ENCODE measurements at regions not wholly inside any gene's neighbourhood (a gene's known extent, or its start where the extent isn't known, plus 50 kb on each side); places are given as distances from the start of the nearest gene placed in this dataset.
A peak's percentile ranks its signal among the peaks of the same experiment; 100 is the strongest.
"Not testable (repeated sequence)": the region's sequence is repeated elsewhere in the genome, so short reads cannot be mapped to it uniquely, and the experiment has no call there.

- DNase-seq = no peak
Measured at GRCh38 chr6:113009682-113010081, 662.6 kb downstream of the RFPL4B start.

GRCh38 chr6:113010196-113010989 is 663.3 kb downstream of the RFPL4B start:
- DNase-seq = no peak

GRCh38 chr6:113011389-113011788 is 664.3 kb downstream of the RFPL4B start:
- no peak for DNase-seq

GRCh38 chr6:113011801-113012200 is 664.7 kb downstream of the RFPL4B start:
- no peak for DNase-seq

GRCh38 chr6:113015249-113015648 is 668.1 kb downstream of the RFPL4B start:
- DNase-seq = no peak

- DNase-seq = no peak
Measured at GRCh38 chr6:113017353-113017752, 670.2 kb downstream of the RFPL4B start.

- no peak for DNase-seq
Measured at GRCh38 chr6:113018351-113019151, 671.4 kb downstream of the RFPL4B start.

- DNase-seq = no peak
Measured at GRCh38 chr6:113019176-113019575, 672.0 kb downstream of the RFPL4B start.

GRCh38 chr6:113027780-113028179 is 680.6 kb downstream of the RFPL4B start:
- DNase-seq = no peak

GRCh38 chr6:113029161-113029560 is 682.0 kb downstream of the RFPL4B start:
- not testable (repeated sequence) for DNase-seq

GRCh38 chr6:113031591-113032238 is 684.6 kb downstream of the RFPL4B start:
- peak; percentile 23 for DNase-seq

GRCh38 chr6:113039005-113039404 is 691.9 kb downstream of the RFPL4B start:
- DNase-seq = no peak

GRCh38 chr6:113047148-113047547 is 700.0 kb downstream of the RFPL4B start:
- no peak for DNase-seq

- DNase-seq = no peak
Measured at GRCh38 chr6:113047932-113048331, 700.8 kb downstream of the RFPL4B start.

- DNase-seq = no peak
Measured at GRCh38 chr6:113048741-113049140, 701.6 kb downstream of the RFPL4B start.

GRCh38 chr6:113049190-113049589 is 702.1 kb downstream of the RFPL4B start:
- no peak for DNase-seq

GRCh38 chr6:113050010-113050858 is 703.1 kb downstream of the RFPL4B start:
- no peak for DNase-seq

GRCh38 chr6:113050979-113051378 is 703.8 kb downstream of the RFPL4B start:
- DNase-seq = no peak

- no peak for DNase-seq
Measured at GRCh38 chr6:113052506-113052905, 705.4 kb downstream of the RFPL4B start.

- DNase-seq = no peak
Measured at GRCh38 chr6:113055061-113055460, 707.9 kb downstream of the RFPL4B start.

GRCh38 chr6:113055998-113056397 is 708.9 kb downstream of the RFPL4B start:
- DNase-seq = no peak

GRCh38 chr6:113057567-113058053 is 710.5 kb downstream of the RFPL4B start:
- DNase-seq = no peak

Data from NCI-H2227 treated with DMSO at 0.1 percent for 48 hours (cell line).